Ovary (tissue), 3 donors: ENCODE measurements at regions not wholly inside any gene's neighbourhood (a gene's known extent, or its start where the extent isn't known, plus 50 kb on each side); places are given as distances from the start of the nearest gene placed in this dataset.

Experiments used
- POLR2A ChIP-seq: fragments of 450-650 bp; IDR thresholded peaks from one replicate; pipeline ENCODE4 v1.6.1; 2017; ENCODE audit warnings: antibody characterized with exemption, mild to moderate bottlenecking, moderate library complexity
- TF ChIP-seq, protein P1 (sequence below), 3 donors: fragments of 450-650 bp in 2 of 3; fragments of 200-600 bp in 1 of 3; IDR thresholded peaks; one replicate each; pipeline versions ENCODE4 v1.5.1 to v1.8.0; 2016 to 2022; ENCODE audit warnings: antibody characterized with exemption in 3 of 3, mild to moderate bottlenecking in 1 of 3
- donor health status: DM: no; HTN: no; CAD: no.

- TF ChIP-seq POLR2A: no peak
- TF ChIP-seq, protein P1, sequence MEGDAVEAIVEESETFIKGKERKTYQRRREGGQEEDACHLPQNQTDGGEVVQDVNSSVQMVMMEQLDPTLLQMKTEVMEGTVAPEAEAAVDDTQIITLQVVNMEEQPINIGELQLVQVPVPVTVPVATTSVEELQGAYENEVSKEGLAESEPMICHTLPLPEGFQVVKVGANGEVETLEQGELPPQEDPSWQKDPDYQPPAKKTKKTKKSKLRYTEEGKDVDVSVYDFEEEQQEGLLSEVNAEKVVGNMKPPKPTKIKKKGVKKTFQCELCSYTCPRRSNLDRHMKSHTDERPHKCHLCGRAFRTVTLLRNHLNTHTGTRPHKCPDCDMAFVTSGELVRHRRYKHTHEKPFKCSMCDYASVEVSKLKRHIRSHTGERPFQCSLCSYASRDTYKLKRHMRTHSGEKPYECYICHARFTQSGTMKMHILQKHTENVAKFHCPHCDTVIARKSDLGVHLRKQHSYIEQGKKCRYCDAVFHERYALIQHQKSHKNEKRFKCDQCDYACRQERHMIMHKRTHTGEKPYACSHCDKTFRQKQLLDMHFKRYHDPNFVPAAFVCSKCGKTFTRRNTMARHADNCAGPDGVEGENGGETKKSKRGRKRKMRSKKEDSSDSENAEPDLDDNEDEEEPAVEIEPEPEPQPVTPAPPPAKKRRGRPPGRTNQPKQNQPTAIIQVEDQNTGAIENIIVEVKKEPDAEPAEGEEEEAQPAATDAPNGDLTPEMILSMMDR (IDR thresholded peaks at IDR 0.05): no peak
These were observed 929.6 kb upstream of the ATXN8OS start for GRCh38 chr13:69178000-69178399.
